Endothelial cell (in vitro differentiated cells): ENCODE measurements at regions not wholly inside any gene's neighbourhood (a gene's known extent, or its start where the extent isn't known, plus 50 kb on each side); places are given as distances from the start of the nearest gene placed in this dataset.

Source experiments
- DNase-seq: peaks from one replicate; pipeline ENCODE4 v3.0.0; 2021; ENCODE audit warnings: low spot score
- H3K27ac Mint-ChIP-seq: one replicate; pipeline ENCODE4 v1.8.0; 2021; ENCODE audit warnings: mixed read lengths, inconsistent platforms; ENCODE audit not compliant: unreplicated experiment
- H3K27me3 Mint-ChIP-seq: one replicate; pipeline ENCODE4 v1.8.0; 2021; ENCODE audit warnings: mild to moderate bottlenecking, moderate library complexity, mixed read lengths, inconsistent platforms; ENCODE audit not compliant: unreplicated experiment
- H3K36me3 Mint-ChIP-seq: one replicate; pipeline ENCODE4 v1.8.0; 2021; ENCODE audit warnings: mild to moderate bottlenecking, low read depth, mixed read lengths, inconsistent platforms; ENCODE audit not compliant: unreplicated experiment
- H3K4me1 Mint-ChIP-seq: one replicate; pipeline ENCODE4 v1.8.0; 2021; ENCODE audit warnings: mild to moderate bottlenecking, mixed read lengths, inconsistent platforms; ENCODE audit not compliant: unreplicated experiment
- H3K4me3 Mint-ChIP-seq: one replicate; pipeline ENCODE4 v1.8.0; 2021; ENCODE audit warnings: mild to moderate bottlenecking, mixed read lengths, inconsistent platforms; ENCODE audit not compliant: unreplicated experiment
- H3K9me3 Mint-ChIP-seq: one replicate; pipeline ENCODE4 v1.8.0; 2021; ENCODE audit warnings: mixed read lengths, inconsistent platforms; ENCODE audit not compliant: unreplicated experiment
- CTCF ChIP-seq: fragments of 200-600 bp; sonication (generic); IDR thresholded peaks from one replicate; pipeline ENCODE4 v1.5.0; 2021; ENCODE audit warnings: antibody characterized with exemption; ENCODE audit not compliant: unreplicated experiment

GRCh38 chr2:215830304-215830703 lies 183.0 kb downstream of the MREG start:
- Mint-ChIP-seq H3K4me1 (peaks cover 27% of the 10 kb centered on the region), H3K27me3 (peaks cover 5% of the 10 kb centered on the region), H3K27ac (no peak overlapping the region), H3K9me3 (no peaks in the 10 kb centered on the region), H3K36me3 (no peaks in the 10 kb centered on the region), H3K4me3 (no peak overlapping the region)
- DNase-seq, result no peak
- TF ChIP-seq CTCF, result no peak

- Mint-ChIP-seq H3K4me3 (no peak overlapping the region), H3K36me3 (no peaks in the 10 kb centered on the region), H3K27ac (no peak overlapping the region), H3K27me3 (peaks cover 5% of the 10 kb centered on the region), H3K9me3 (no peaks in the 10 kb centered on the region), H3K4me1 (peaks cover 27% of the 10 kb centered on the region)
- no peak for TF ChIP-seq CTCF
- DNase-seq, result no peak
Observed at GRCh38 chr2:215829261-215829660, 184.1 kb downstream of the MREG start.

- peak; percentile 58 for DNase-seq
- TF ChIP-seq CTCF, result peak; percentile 60
- Mint-ChIP-seq H3K4me3 (no peak overlapping the region), H3K9me3 (no peaks in the 10 kb centered on the region), H3K36me3 (no peaks in the 10 kb centered on the region), H3K27ac (no peak overlapping the region), H3K4me1 (peaks cover 25% of the 10 kb centered on the region), H3K27me3 (peaks cover 5% of the 10 kb centered on the region)
Observed at GRCh38 chr2:215828528-215829184, 184.7 kb downstream of the MREG start.

GRCh38 chr2:215826838-215827441 lies 186.4 kb downstream of the MREG start:
- Mint-ChIP-seq H3K4me1 (peaks cover 21% of the 10 kb centered on the region), H3K36me3 (no peaks in the 10 kb centered on the region), H3K27ac (no peak overlapping the region), H3K27me3 (peaks cover 5% of the 10 kb centered on the region), H3K9me3 (no peaks in the 10 kb centered on the region), H3K4me3 (no peak overlapping the region)
- TF ChIP-seq CTCF, result no peak
- DNase-seq, result no peak

- Mint-ChIP-seq H3K9me3 (no peaks in the 10 kb centered on the region), H3K27ac (no peak overlapping the region), H3K27me3 (peaks cover 5% of the 10 kb centered on the region), H3K36me3 (no peaks in the 10 kb centered on the region), H3K4me3 (no peak overlapping the region), H3K4me1 (peaks cover 19% of the 10 kb centered on the region)
- no peak for TF ChIP-seq CTCF
- no peak for DNase-seq
Observed at GRCh38 chr2:215826376-215826775, 187.0 kb downstream of the MREG start.
